ENCODE measurements at regions not wholly inside any gene's neighbourhood (a gene's known extent, or its start where the extent isn't known, plus 50 kb on each side); places are given as distances from the start of the nearest gene placed in this dataset.

DNA sequence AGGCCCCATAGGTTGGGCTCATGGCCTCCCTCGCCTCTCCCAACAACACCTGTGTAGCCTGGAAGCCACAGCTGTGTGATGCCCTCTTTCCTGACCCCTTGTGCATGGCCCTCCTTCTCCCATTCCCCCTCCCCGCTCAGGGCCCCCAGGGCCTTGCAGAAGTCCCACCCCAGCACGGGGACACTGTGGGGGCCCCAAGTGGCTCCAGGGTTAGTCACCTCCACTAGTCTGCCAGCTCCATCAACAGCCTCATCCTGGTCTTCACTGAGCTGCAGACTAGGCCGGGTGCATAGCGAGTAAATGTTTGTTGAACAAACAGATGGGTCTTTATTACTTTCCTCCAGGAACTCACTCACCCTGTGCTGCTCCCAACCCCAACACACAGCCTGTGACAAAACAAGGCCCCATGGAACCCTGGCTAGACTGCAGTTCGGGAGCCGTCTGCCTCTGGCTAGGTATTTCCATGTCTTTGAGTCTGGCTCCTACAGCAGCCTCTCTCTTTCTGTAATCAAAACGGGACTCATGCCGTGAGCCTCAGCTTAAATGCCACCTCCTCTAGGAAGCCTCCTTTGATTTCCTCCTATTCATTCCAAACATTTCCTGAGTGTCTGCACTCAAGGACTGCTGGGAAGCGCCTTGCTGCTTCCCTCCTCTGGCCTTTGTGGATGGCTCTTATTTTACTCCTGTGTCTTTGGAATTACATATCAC, 109.9 kb upstream of the ID2 start:
- TF ChIP-seq CTCF (IDR thresholded peaks at IDR 0.05; ENCODE audit: poor library complexity, severe bottlenecking) (no peak), MXI1 (conservative IDR thresholded peaks at IDR 0.05; ENCODE audit: poor library complexity, severe bottlenecking) (no peak), POLR2AphosphoS5 (IDR thresholded peaks at IDR 0.05) (no peak), RAD21 (conservative IDR thresholded peaks at IDR 0.05) (no peak), EP300 (conservative IDR thresholded peaks at IDR 0.05; ENCODE audit: poor library complexity, severe bottlenecking) (no peak), EZH2 (IDR thresholded peaks at IDR 0.05; ENCODE audit: borderline replicate concordance, insufficient read depth, low read length, poor library complexity, severe bottlenecking) (no peak)

All from neural cell (in vitro differentiated cells).